BJ (cell line): ENCODE measurements at regions not wholly inside any gene's neighbourhood (a gene's known extent, or its start where the extent isn't known, plus 50 kb on each side); places are given as distances from the start of the nearest gene placed in this dataset.

Source experiments
- CTCF ChIA-PET: fragments of 350-600 bp; formaldehyde crosslinking; extraction: SDS; loops from one replicate; lab custom pipeline; 2021; ENCODE audit warnings: antibody characterized with exemption, inconsistent platforms; lab: Yijun Ruan, JAX
- POLR2A ChIA-PET: fragments of 300-600 bp; sonication (Branson Sonifier 250); formaldehyde crosslinking; extraction: SDS; loops from one replicate; lab custom pipeline; 2021; ENCODE audit warnings: antibody characterized with exemption; lab: Charles Lee
- DNase-seq: peaks from one replicate; pipeline ENCODE4 v3.0.0-alpha.2; 2011; ENCODE audit warnings: low read depth
- H3K27me3 ChIP-seq: 2 replicates; pipeline ENCODE4 v1.6.0; 2011; ENCODE audit warnings: low read length; ENCODE audit not compliant: control insufficient read depth, insufficient read depth
- H3K36me3 ChIP-seq: 2 replicates; pipeline ENCODE4 v1.5.1; 2011; ENCODE audit warnings: low read length; ENCODE audit not compliant: control insufficient read depth, insufficient read depth
- H3K4me3 ChIP-seq: 2 replicates; pipeline ENCODE4 v1.5.1; 2011; ENCODE audit warnings: low read depth, mild to moderate bottlenecking, control low read depth, low read length
- CTCF ChIP-seq: IDR thresholded peaks from 2 replicates; pipeline ENCODE4 v1.5.1; 2011; ENCODE audit warnings: low read depth, mild to moderate bottlenecking, control low read depth, inconsistent platforms, low read length, moderate library complexity; ENCODE audit not compliant: insufficient read depth

GRCh38 chr4:170389411-170389810 is 299.7 kb upstream of the AADAT start:
- no peaks in the 10 kb centered on the region; the same call in 1 of the 2 replicates for H3K27me3 ChIP-seq
- POLR2A ChIA-PET, result no interaction called here
- H3K36me3 ChIP-seq, result no peaks in the 10 kb centered on the region
- no peak for TF ChIP-seq CTCF
- no peak overlapping the region for H3K4me3 ChIP-seq
- no peak for DNase-seq
- CTCF ChIA-PET, result no interaction called here

- no peak for TF ChIP-seq CTCF
- H3K36me3 ChIP-seq, result no peaks in the 10 kb centered on the region
- no peaks in the 10 kb centered on the region; the same call in 1 of the 2 replicates for H3K27me3 ChIP-seq
- peak; percentile 18 for DNase-seq
- no peak overlapping the region for H3K4me3 ChIP-seq
- ChIA-PET POLR2A (no interaction called here), CTCF (no interaction called here)
These were observed 298.5 kb upstream of the AADAT start for GRCh38 chr4:170388255-170388654.

GRCh38 chr4:170386971-170387370 is 297.2 kb upstream of the AADAT start:
- TF ChIP-seq CTCF, result no peak
- ChIA-PET POLR2A (no interaction called here), CTCF (no interaction called here)
- DNase-seq, result no peak
- Histone ChIP-seq H3K27me3 (no peaks in the 10 kb centered on the region; the same call in 1 of the 2 replicates), H3K36me3 (no peaks in the 10 kb centered on the region), H3K4me3 (no peak overlapping the region)

GRCh38 chr4:170386511-170386910 is 296.8 kb upstream of the AADAT start:
- no peak for DNase-seq
- CTCF ChIA-PET, result no interaction called here
- Histone ChIP-seq H3K4me3 (no peak overlapping the region), H3K27me3 (no peaks in the 10 kb centered on the region; the same call in 1 of the 2 replicates), H3K36me3 (no peaks in the 10 kb centered on the region)
- TF ChIP-seq CTCF, result no peak
- POLR2A ChIA-PET, result no interaction called here

- ChIA-PET CTCF (no interaction called here), POLR2A (no interaction called here)
- Histone ChIP-seq H3K36me3 (no peaks in the 10 kb centered on the region), H3K27me3 (no peaks in the 10 kb centered on the region), H3K4me3 (no peak overlapping the region)
- no peak for DNase-seq
- TF ChIP-seq CTCF, result no peak
These were observed 285.0 kb upstream of the AADAT start for GRCh38 chr4:170374770-170375169.
